GM18870 (cell line): ENCODE measurements at regions not wholly inside any gene's neighbourhood (a gene's known extent, or its start where the extent isn't known, plus 50 kb on each side); places are given as distances from the start of the nearest gene placed in this dataset.
"Not testable (repeated sequence)": the region's sequence is repeated elsewhere in the genome, so short reads cannot be mapped to it uniquely, and the experiment has no call there.

ENCODE experiments used
- ATAC-seq: cut with Tn5 transposase; IDR thresholded peaks from one replicate; pipeline ENCODE4 v1.9.1; 2021; ENCODE audit warnings: moderate library complexity; ENCODE audit not compliant: unreplicated experiment

- ATAC-seq, result not testable (repeated sequence)
These were observed 352.3 kb downstream of the C12orf75 start for GRCh38 chr12:105682821-105683220.

DNA sequence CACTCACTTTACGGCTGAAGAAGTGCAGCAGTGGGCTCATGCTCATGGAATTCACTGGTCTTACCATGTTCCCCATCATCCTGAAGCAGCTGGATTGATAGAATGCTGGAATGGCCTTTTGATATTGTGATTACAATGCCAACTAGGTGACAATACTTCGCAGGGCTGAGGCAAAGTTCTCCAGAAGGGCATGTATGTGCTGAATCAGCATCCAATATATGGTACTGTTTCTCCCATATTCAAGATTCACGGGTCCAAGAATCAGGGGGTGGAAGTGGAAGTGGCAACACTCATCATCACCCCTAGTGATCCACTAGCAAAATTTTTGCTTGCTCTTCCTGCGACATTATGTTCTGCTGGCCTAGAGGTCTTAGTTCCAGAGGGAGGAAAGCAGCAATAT, 353.3 kb downstream of the C12orf75 start:
- not testable (repeated sequence) for ATAC-seq

DNA sequence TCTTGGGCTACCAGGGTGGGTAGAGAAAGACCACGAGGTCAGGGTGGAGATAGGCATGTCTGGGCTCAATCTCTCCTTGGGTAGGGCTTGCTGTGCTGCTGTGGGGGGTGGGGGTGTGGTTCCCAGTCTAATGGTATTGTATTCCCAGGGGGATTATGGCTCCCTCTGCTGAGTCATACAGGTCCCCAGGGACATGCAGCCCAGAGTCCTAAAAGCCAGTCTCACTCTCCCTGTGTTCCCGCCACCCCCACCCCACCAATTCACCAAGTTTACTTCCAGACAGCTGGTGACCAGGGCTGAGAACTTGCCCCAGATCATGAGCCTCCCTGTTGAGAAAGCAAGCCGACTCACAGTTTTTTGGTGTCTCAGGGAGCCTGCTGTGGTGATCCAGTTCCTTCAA, 367.6 kb downstream of the C12orf75 start:
- no peak for ATAC-seq

GRCh38 chr12:105699209-105699608, 368.7 kb downstream of the C12orf75 start:
- no peak for ATAC-seq

DNA sequence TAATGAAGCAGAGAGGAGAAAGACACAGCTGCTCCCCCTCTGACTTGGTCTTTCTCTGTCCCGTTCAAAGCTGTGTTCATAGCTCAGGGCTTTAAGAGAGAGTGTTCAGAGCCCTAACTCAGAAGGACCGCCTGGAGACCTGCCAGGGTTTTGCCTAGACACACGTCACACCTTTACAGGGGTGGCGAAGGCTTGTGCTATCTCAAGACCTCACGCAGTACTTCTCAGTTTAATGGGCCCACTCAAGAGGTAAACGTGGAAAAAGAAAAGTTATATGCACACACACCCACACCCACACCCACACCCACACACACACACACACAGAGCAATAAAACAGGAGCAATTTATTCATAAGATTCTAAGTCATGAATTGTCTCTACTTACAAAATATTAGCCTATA, 374.3 kb downstream of the C12orf75 start:
- no peak for ATAC-seq

DNA sequence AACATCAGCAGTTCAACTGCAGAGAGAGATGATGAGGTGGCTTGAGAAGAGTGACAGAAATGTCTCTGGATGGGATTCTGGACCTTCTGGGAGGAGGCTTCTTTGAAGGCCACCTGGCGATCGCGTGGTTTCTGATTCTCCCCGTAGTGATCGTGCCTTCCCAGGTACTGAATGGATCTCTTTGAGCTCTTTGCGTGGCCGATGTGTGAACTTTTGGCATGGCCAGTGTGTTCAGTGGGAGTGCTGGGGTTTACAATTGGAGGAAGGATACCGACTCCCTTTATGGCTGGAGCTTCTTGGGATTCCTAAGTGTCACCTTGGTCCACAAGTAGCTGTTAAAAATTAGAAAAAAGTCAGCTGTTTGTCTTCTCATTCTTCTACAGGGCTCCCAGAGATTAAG, 374.7 kb downstream of the C12orf75 start:
- no peak for ATAC-seq

DNA sequence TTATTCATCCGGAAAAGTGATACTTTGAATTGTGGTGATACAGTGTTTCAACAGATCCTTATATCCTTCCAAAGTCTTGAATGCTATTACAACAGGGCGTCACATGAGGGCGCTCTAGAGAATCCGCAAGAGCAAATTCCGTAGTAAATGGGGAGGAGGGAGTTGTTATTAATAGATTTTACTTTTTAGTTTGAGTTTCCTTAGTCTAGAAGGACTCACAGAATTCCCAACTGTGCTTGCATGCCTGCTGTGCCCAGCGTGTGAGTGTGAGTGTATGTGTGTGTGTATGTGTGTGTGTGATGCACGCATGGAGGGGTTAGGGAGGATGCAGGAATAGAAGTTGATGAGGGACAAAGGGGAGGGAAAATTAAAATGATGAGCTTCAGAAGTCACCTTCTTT, 375.3 kb downstream of the C12orf75 start:
- no peak for ATAC-seq

DNA sequence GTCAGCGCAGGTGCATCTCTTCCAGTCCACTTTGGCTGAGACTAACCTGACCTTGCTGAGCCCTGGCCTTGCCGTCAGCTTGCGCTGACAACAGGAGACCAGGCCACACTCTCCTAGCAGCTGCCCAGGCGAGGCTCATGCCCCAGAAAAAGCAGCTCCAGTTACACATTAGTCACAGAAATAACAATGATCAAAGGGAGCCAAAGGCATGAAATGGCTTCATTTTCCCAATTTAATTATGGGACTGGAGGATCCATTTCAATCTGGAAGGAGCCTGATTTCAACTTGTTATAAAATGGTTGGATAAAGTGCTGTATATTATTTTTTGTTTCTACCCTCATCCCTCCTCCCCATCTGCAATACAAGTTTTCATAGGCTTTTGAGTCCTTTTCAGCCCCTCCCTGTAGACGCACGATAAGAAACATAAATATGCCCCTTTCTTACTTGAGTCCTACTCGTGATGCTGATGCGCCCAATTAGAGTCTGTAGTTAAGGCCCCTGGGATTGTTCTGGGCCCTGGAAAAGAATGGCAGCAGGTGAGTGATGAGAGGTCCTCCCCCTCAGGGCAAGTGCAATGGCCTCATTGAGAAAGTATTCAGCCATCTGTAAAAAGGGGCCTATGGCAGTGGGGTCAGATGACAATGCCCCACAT, 376.0 kb downstream of the C12orf75 start:
- ATAC-seq, result no peak

GRCh38 chr12:105706973-105707334, 376.5 kb downstream of the C12orf75 start:
- ATAC-seq, result no peak

DNA sequence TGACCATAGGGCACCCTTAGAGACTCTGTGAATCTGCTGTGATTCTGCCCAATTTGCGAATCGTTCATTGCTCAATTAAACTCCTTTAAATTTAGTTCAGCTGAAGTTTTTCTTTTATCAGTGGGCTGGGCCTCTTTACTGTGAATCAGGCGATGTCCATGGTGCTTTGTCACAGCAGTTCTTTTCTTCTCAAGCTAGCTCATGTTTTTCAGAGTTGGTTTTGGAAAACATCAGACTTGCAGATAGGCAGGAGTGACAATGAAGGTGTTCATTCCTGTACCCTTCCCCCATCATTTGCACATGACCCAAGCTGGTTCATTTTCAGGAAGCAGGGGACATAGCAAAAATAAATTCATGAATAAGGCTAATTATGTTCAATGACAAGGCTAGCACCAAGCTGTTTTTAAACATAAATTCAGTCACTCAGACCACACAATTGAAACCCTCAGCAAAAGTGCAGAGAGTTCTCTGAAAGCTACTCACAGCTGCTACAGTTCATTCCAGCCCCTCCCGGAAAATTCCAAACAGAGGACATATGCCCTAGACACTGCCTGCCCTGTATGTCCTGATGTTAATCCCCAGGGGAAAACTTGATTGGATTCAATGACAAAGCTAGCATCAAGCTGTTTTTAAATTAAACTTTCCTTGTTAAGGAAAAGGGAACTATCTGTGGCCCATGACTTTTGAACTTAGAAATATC, 383.3 kb downstream of the C12orf75 start:
- ATAC-seq, result no peak

GRCh38 chr12:105716621-105717020, 386.1 kb downstream of the C12orf75 start:
- no peak for ATAC-seq

DNA sequence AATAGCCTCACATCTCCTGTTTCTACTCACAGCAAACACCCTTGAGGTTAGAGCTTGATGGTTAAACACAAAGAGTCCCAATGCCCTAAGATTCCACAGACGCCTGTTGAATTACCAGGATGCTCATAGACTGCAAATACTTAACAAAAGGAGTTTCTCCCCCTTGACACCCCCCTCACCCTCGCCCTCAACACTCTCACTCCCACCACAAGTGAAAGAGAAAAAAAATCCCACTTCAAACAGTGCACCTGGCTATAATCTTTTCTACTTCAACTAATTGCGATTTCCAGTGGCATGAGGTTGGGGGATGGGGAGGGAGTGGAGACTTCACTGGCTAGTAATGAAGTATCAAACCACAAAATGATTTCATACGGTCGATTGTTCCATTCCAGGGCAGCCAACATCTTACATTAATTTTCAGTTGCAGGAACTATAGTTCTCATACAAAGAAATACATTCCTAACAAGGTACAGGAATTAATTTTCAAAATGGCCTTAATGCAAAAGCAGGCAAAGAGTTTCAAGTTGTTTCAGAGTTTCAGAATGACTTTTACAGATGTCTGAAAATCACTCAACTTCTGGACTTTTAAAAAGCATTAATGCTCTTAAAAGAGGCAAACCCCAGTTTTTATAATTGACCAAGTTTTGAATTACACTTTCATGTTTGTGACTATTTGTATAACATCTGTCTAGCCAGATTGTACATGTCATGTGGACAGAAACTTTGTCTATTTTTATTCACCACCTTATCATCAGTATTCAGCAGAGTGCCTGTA, 390.7 kb downstream of the C12orf75 start:
- peak; percentile 66 for ATAC-seq

DNA sequence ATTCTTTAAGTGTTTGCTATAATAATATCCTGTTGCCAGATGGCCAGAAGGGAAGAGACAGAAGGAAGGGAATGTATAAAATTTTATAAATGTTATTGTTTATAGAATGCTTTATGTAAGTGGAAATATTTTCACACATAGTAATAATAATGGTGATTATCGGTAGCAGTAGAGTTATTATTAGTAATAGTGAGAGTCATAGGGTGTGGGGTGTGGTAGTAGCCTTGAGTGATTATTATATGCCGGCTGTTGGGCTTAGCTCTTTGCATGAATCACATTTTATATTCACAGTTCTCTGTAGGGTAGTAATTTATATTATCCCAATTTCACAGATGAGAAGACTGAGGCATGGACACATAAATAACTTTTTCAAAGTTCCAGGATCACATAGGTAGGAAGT, 391.4 kb downstream of the C12orf75 start:
- ATAC-seq, result no peak

GRCh38 chr12:105723066-105723465, 392.6 kb downstream of the C12orf75 start:
- no peak for ATAC-seq

GRCh38 chr12:105723494-105723893, 393.0 kb downstream of the C12orf75 start:
- ATAC-seq, result no peak

GRCh38 chr12:105724641-105725040, 394.1 kb downstream of the C12orf75 start:
- ATAC-seq, result no peak

DNA sequence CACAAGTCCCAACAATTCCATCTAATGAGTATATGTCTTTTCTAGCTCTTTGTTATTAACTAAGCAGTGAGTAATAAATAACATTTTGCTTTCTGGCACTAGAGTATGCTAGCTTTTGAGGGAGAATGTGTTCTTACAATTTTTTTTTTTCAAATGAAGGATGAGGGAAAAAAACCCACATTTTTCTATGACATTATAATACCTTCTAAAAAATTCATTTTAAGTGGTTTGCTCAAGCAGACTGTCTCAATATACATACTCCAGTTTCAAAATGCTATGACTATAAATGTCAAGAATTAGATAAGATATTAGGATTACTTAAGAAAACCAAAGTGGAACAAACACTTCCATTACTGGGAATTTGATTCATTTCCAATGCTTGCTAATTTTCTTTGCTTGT, 394.6 kb downstream of the C12orf75 start:
- ATAC-seq, result no peak

DNA sequence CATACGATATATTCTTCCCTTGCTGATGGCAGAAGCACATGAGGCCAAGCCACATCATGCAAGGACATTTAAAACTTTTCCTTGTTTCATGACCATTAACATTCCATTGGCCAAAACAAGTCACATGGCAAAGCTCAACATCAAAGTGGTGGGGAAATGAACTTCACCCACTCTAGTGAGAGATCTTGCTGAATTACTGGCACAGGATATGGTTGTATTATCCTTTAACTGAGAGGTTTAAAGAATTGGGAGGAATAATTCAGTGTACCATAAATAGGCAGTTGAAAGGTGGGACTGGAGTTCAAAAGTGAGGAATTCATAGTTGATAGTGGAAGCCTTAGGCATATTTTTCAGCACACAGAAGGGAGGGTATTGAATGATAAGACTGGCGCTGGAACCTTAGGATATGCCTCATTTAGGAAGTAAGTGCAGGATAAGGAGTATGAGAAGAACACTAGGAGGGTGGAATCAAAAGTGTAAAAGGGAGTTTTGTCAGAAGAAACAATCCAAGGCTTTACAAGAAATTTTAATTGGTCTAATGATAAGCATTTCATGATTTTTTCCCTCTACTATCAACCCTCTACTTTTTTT, 398.8 kb downstream of the C12orf75 start:
- ATAC-seq, result no peak

GRCh38 chr12:105729926-105730325, 399.4 kb downstream of the C12orf75 start:
- no peak for ATAC-seq

- no peak for ATAC-seq
These were observed 403.1 kb downstream of the C12orf75 start for GRCh38 chr12:105733579-105733978.

DNA sequence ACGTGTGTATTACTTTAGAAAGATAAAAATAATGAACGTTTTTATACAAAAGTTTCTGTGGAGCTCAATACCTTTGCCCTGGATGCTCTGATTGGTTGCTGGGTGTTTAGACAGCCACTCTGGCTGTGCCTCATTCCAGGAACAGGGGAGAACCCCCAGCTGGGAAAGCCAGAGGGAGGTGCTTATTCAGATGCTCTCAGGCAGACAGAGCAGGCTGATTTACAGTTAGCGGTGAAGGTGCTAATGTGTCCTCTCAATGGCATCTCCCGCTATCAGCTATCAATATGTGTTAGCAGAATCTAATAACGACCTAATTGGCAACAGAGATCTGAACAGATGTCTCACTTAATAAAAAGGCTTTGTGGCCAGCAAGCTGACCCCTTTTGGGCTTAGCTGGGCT, 402.3 kb downstream of the NUAK1 start:
- ATAC-seq, result no peak

GRCh38 chr12:105738051-105738450, 400.7 kb downstream of the NUAK1 start:
- ATAC-seq, result no peak
